HL-60 (cell line): ENCODE measurements at regions not wholly inside any gene's neighbourhood (a gene's known extent, or its start where the extent isn't known, plus 50 kb on each side); places are given as distances from the start of the nearest gene placed in this dataset.

ENCODE experiments used
- DNase-seq, 2 experiments: peaks; one replicate each; pipeline ENCODE4 v3.0.0-alpha.2; 2010 to 2020; ENCODE audit warnings: low read depth in 1 of 2, low spot score in 1 of 2
- H3K27ac ChIP-seq: fragments of 250-450 bp; sonication (Bioruptor Pico); replicated peaks from 2 replicates; pipeline ENCODE4 v1.5.1; 2020; ENCODE audit warnings: mild to moderate bottlenecking, moderate library complexity
- H3K27me3 ChIP-seq: fragments of 250-450 bp; sonication (Bioruptor Pico); 2 replicates; pipeline ENCODE4 v1.5.1; 2021; ENCODE audit warnings: mild to moderate bottlenecking, moderate library complexity; ENCODE audit not compliant: insufficient read depth, poor library complexity, severe bottlenecking
- H3K4me3 ChIP-seq: replicated peaks from 2 replicates; pipeline ENCODE4 v1.5.1; 2011; ENCODE audit warnings: mild to moderate bottlenecking, control low read depth, low read length; ENCODE audit not compliant: insufficient read depth
- GABPA ChIP-seq: IDR thresholded peaks from 2 replicates; pipeline ENCODE4 v1.6.1; 2012; ENCODE audit warnings: low read depth
- POLR2AphosphoS5 ChIP-seq: IDR thresholded peaks from 2 replicates; pipeline ENCODE4 v1.6.1; 2012; ENCODE audit warnings: low read depth
- SPI1 ChIP-seq: IDR thresholded peaks from 2 replicates; pipeline ENCODE4 v1.6.1; 2012; ENCODE audit warnings: low read depth, mild to moderate bottlenecking, borderline replicate concordance
- TF ChIP-seq, protein P1 (sequence below): IDR thresholded peaks from one replicate; pipeline ENCODE4 v1.5.1; 2011; ENCODE audit warnings: low read length, control low read depth, inconsistent platforms; ENCODE audit not compliant: insufficient read depth
- TF ChIP-seq, protein P2 (sequence below): IDR thresholded peaks from 2 replicates; pipeline ENCODE4 v1.6.1; 2012; ENCODE audit warnings: low read depth; ENCODE audit not compliant: insufficient replicate concordance

DNA sequence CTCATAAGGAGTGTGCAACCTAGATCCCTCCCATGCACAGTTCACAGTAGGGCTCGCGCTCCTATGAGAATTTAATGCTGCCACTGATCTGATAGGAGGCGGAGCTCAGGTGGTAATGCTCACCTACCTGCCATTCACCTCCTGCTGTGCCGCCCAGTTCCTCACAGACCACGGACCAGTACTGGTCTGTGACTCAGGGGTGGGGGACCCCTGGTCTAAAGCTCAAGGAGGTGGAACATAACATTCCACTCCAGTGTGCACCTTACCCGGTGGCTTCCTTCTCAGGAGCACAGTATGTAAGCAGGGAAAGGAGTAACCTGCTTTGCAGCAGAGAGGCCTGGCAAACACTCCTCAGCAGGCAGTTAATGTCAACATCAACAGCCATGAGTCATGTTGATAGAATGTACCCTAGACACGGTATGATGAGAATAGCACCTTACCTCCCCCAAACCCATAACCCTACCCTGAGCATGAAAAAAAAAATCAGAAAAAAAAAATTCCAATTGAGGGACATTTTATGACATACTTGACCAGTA is 273.5 kb downstream of the FGFR2 start:
- H3K4me3 ChIP-seq: no peak overlapping the region
- no peaks in the 10 kb centered on the region for H3K27me3 ChIP-seq
- TF ChIP-seq SPI1: no peak
- TF ChIP-seq GABPA: no peak
- TF ChIP-seq, protein P1, sequence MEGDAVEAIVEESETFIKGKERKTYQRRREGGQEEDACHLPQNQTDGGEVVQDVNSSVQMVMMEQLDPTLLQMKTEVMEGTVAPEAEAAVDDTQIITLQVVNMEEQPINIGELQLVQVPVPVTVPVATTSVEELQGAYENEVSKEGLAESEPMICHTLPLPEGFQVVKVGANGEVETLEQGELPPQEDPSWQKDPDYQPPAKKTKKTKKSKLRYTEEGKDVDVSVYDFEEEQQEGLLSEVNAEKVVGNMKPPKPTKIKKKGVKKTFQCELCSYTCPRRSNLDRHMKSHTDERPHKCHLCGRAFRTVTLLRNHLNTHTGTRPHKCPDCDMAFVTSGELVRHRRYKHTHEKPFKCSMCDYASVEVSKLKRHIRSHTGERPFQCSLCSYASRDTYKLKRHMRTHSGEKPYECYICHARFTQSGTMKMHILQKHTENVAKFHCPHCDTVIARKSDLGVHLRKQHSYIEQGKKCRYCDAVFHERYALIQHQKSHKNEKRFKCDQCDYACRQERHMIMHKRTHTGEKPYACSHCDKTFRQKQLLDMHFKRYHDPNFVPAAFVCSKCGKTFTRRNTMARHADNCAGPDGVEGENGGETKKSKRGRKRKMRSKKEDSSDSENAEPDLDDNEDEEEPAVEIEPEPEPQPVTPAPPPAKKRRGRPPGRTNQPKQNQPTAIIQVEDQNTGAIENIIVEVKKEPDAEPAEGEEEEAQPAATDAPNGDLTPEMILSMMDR: no peak
- TF ChIP-seq, protein P2, sequence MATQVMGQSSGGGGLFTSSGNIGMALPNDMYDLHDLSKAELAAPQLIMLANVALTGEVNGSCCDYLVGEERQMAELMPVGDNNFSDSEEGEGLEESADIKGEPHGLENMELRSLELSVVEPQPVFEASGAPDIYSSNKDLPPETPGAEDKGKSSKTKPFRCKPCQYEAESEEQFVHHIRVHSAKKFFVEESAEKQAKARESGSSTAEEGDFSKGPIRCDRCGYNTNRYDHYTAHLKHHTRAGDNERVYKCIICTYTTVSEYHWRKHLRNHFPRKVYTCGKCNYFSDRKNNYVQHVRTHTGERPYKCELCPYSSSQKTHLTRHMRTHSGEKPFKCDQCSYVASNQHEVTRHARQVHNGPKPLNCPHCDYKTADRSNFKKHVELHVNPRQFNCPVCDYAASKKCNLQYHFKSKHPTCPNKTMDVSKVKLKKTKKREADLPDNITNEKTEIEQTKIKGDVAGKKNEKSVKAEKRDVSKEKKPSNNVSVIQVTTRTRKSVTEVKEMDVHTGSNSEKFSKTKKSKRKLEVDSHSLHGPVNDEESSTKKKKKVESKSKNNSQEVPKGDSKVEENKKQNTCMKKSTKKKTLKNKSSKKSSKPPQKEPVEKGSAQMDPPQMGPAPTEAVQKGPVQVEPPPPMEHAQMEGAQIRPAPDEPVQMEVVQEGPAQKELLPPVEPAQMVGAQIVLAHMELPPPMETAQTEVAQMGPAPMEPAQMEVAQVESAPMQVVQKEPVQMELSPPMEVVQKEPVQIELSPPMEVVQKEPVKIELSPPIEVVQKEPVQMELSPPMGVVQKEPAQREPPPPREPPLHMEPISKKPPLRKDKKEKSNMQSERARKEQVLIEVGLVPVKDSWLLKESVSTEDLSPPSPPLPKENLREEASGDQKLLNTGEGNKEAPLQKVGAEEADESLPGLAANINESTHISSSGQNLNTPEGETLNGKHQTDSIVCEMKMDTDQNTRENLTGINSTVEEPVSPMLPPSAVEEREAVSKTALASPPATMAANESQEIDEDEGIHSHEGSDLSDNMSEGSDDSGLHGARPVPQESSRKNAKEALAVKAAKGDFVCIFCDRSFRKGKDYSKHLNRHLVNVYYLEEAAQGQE: no peak
- no peak for TF ChIP-seq POLR2AphosphoS5
- H3K27ac ChIP-seq: no peak overlapping the region
- no peak for DNase-seq

DNA sequence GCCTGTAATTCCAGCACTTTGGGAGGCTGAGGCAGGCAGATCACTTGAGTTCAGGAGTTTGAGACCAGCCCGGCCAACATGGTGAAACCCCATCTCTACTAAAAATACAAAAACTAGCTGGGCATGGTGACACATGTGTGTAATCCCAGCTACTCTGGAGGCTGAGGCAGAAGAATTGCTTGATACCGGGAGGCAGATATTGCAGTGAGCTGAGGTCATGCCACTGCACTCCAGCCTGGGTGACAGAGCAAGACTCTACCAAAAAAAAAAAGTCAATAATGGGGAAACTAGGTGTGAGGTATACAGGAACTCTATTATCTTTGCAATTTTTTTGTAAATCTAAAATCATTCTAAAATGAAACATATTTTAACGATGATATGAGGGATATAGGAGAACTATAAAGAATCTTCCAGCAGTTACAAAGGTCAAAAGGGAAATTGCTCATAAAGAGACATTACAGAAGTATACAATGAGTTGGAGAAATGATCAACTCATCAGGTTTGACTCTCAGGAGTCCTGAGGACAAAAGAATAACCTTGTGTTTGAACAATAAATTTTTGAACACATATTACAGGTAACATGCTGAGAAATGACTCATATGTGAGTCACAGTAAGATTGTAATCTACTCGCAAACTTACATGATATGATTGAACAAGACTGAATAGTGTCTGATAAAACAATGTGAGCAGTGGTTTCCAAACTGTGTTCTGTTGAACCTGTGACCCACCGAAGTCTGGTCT is 272.6 kb downstream of the FGFR2 start:
- TF ChIP-seq GABPA (no peak), SPI1 (no peak), POLR2AphosphoS5 (no peak)
- TF ChIP-seq, protein P1: no peak
- TF ChIP-seq, protein P2: no peak
- DNase-seq: no peak
- no peak overlapping the region for H3K4me3 ChIP-seq
- H3K27me3 ChIP-seq: no peaks in the 10 kb centered on the region
- H3K27ac ChIP-seq: no peak overlapping the region

DNA sequence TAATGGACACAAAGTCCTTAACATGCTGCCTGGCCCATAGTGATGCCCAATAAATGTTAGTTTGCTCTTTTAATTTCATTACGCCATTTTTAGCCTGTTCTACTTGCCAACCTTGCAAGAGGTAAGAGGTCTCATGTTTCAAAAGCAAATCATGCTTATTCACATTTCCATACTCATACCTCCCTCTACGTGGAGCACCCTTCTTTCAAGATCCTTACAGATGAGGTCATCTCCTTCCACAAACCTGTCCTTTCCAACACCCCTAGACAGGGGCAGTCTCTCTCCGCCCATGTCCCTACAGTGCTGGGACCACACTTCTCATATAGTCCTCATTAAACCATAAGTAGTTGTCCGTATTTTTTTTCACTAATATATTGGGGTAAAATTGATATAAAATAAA is 271.3 kb downstream of the FGFR2 start:
- Histone ChIP-seq H3K27me3 (no peaks in the 10 kb centered on the region), H3K4me3 (no peak overlapping the region), H3K27ac (no peak overlapping the region)
- TF ChIP-seq POLR2AphosphoS5 (no peak), SPI1 (no peak), GABPA (no peak)
- TF ChIP-seq, protein P1: no peak
- TF ChIP-seq, protein P2: no peak
- no peak for DNase-seq
